HEK293 (cell line): ENCODE measurements at regions not wholly inside any gene's neighbourhood (a gene's known extent, or its start where the extent isn't known, plus 50 kb on each side); places are given as distances from the start of the nearest gene placed in this dataset.

Source experiments
- CTCF ChIA-PET: fragments of 350-600 bp; formaldehyde crosslinking; extraction: SDS; loops from one replicate; lab custom pipeline; 2021; ENCODE audit warnings: antibody characterized with exemption; lab: Yijun Ruan, JAX
- POLR2A ChIA-PET: fragments of 300-600 bp; formaldehyde crosslinking; extraction: SDS; loops from one replicate; lab custom pipeline; 2020; ENCODE audit warnings: antibody characterized with exemption, inconsistent platforms; lab: Yijun Ruan, JAX
- H3K27ac ChIP-seq: fragments of 200-500 bp; sonication (Bioruptor generic); 2 replicates; pipeline ENCODE4 v1.5.1; 2014; ENCODE audit warnings: low read depth, low read length, control low read depth, inconsistent platforms; ENCODE audit errors: extremely low read depth
- H3K36me3 ChIP-seq, 2 experiments: fragments of 200-500 bp in 1 of 2; sonication (Bioruptor generic) in 1 of 2; 1 replicate in 1 of 2; 2 replicates in 1 of 2; pipeline ENCODE4 v1.5.1; 2014 to 2017; ENCODE audit warnings: inconsistent platforms in 2 of 2, low read length in 2 of 2; ENCODE audit not compliant: control insufficient read depth in 2 of 2, insufficient read depth in 1 of 2
- H3K4me1 ChIP-seq: fragments of 200-500 bp; sonication (Bioruptor generic); 2 replicates; pipeline ENCODE4 v1.5.1; 2014; ENCODE audit warnings: mild to moderate bottlenecking, low read length, inconsistent platforms; ENCODE audit not compliant: control insufficient read depth, insufficient read depth
- H3K4me3 ChIP-seq: 2 replicates; pipeline ENCODE4 v1.5.1; 2011; ENCODE audit warnings: low read depth, mild to moderate bottlenecking, control low read depth, low read length, moderate library complexity
- H3K9me3 ChIP-seq: fragments of 200-500 bp; sonication (Bioruptor generic); 2 replicates; pipeline ENCODE4 v1.5.1; 2014; ENCODE audit warnings: low read depth, low read length, inconsistent platforms; ENCODE audit not compliant: control insufficient read depth, insufficient read depth
- GLIS1 ChIP-seq: fragments of 450-650 bp; formaldehyde crosslinking; IDR thresholded peaks from 2 replicates; pipeline ENCODE4 v1.5.1; 2016; ENCODE audit warnings: missing biosample characterization, missing genetic modification characterization
- MZF1 ChIP-seq: fragments of 450-650 bp; formaldehyde crosslinking; IDR thresholded peaks from 2 replicates; pipeline ENCODE4 v1.5.1; 2017; ENCODE audit warnings: missing biosample characterization, missing genetic modification characterization, borderline replicate concordance
- ZBTB1 ChIP-seq: fragments of 450-650 bp; formaldehyde crosslinking; IDR thresholded peaks from 2 replicates; pipeline ENCODE4 v1.5.1; 2016; ENCODE audit warnings: missing biosample characterization, missing genetic modification characterization
- ZNF133 ChIP-seq: fragments of 450-650 bp; formaldehyde crosslinking; IDR thresholded peaks from 2 replicates; pipeline ENCODE4 v1.5.1; 2016; ENCODE audit warnings: missing biosample characterization, missing genetic modification characterization
- ZNF202 ChIP-seq: fragments of 450-650 bp; formaldehyde crosslinking; IDR thresholded peaks from 2 replicates; pipeline ENCODE4 v1.5.1; 2016; ENCODE audit warnings: missing biosample characterization, missing genetic modification characterization, borderline replicate concordance
- ZNF211 ChIP-seq: fragments of 450-650 bp; formaldehyde crosslinking; IDR thresholded peaks from 2 replicates; pipeline ENCODE4 v1.5.1; 2016; ENCODE audit warnings: low read depth, missing biosample characterization, missing genetic modification characterization
- ZNF214 ChIP-seq: fragments of 450-650 bp; formaldehyde crosslinking; IDR thresholded peaks from 2 replicates; pipeline ENCODE4 v1.5.1; 2017; ENCODE audit warnings: missing biosample characterization, mild to moderate bottlenecking, missing genetic modification characterization, borderline replicate concordance
- ZNF274 ChIP-seq, 2 experiments: fragments of 200-500 bp in 1 of 2; fragments of 450-650 bp in 1 of 2; sonication (Bioruptor generic) in 1 of 2; formaldehyde crosslinking in 1 of 2; IDR thresholded peaks; 2 replicates each; pipeline versions ENCODE4 v1.5.1 to v1.6.1; 2014 to 2016; ENCODE audit warnings: borderline replicate concordance in 1 of 2, inconsistent platforms in 1 of 2, low read length in 1 of 2, missing biosample characterization in 1 of 2, missing genetic modification characterization in 1 of 2
- ZNF324 ChIP-seq: fragments of 450-650 bp; formaldehyde crosslinking; IDR thresholded peaks from 2 replicates; pipeline ENCODE4 v1.5.1; 2016; ENCODE audit warnings: missing biosample characterization, missing genetic modification characterization
- ZNF335 ChIP-seq: fragments of 450-650 bp; formaldehyde crosslinking; conservative IDR thresholded peaks from 2 replicates; pipeline ENCODE4 v1.5.1; 2016; ENCODE audit warnings: missing biosample characterization, missing genetic modification characterization
- ZNF530 ChIP-seq: fragments of 450-650 bp; formaldehyde crosslinking; IDR thresholded peaks from 2 replicates; pipeline ENCODE4 v1.5.1; 2016; ENCODE audit warnings: low read depth, missing biosample characterization, missing genetic modification characterization
- ZNF701 ChIP-seq: fragments of 450-650 bp; formaldehyde crosslinking; IDR thresholded peaks from 2 replicates; pipeline ENCODE4 v1.5.1; 2016; ENCODE audit warnings: missing biosample characterization, missing genetic modification characterization
- TF ChIP-seq, protein P1 (sequence below): fragments of 450-650 bp; formaldehyde crosslinking; IDR thresholded peaks from 2 replicates; pipeline ENCODE4 v1.5.1; 2017; ENCODE audit warnings: missing biosample characterization, missing genetic modification characterization
- TF ChIP-seq, protein P2 (sequence below): fragments of 450-650 bp; formaldehyde crosslinking; IDR thresholded peaks from 2 replicates; pipeline ENCODE4 v1.5.1; 2017; ENCODE audit warnings: missing biosample characterization, mild to moderate bottlenecking, missing genetic modification characterization, moderate library complexity
- TF ChIP-seq, protein P3 (sequence below): fragments of 450-650 bp; formaldehyde crosslinking; IDR thresholded peaks from 2 replicates; pipeline ENCODE4 v1.5.1; 2016; ENCODE audit warnings: missing biosample characterization, missing genetic modification characterization
- TF ChIP-seq, protein P4 (sequence below): fragments of 450-650 bp; formaldehyde crosslinking; conservative IDR thresholded peaks from 2 replicates; pipeline ENCODE4 v1.5.1; 2016; ENCODE audit warnings: low read depth, missing biosample characterization, missing genetic modification characterization

DNA sequence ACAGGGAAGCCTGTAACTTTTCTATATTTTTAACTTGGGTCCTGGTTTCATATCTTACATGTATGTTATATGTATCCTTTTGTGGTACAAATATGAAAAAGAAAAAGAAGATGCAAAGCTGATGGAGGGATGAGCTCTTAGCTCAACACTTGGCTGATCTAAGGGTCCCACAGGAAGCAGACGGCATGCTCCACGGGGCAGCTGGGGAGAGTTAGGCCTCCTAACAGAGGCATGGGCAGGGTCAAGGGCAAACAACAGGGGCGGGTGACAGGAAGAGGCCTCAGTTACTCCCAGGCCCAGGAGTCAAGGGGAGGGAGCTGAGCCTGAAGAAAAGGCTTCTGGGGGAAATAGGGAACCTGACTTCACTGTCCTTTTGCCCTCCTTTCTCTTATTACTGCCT, 287.2 kb downstream of the ZSWIM6 start (continued):
- TF ChIP-seq, protein P1, sequence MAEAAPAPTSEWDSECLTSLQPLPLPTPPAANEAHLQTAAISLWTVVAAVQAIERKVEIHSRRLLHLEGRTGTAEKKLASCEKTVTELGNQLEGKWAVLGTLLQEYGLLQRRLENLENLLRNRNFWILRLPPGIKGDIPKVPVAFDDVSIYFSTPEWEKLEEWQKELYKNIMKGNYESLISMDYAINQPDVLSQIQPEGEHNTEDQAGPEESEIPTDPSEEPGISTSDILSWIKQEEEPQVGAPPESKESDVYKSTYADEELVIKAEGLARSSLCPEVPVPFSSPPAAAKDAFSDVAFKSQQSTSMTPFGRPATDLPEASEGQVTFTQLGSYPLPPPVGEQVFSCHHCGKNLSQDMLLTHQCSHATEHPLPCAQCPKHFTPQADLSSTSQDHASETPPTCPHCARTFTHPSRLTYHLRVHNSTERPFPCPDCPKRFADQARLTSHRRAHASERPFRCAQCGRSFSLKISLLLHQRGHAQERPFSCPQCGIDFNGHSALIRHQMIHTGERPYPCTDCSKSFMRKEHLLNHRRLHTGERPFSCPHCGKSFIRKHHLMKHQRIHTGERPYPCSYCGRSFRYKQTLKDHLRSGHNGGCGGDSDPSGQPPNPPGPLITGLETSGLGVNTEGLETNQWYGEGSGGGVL (tag by site-specific recombination), result no peak
- TF ChIP-seq, all 188 proteins: peak for 0

DNA sequence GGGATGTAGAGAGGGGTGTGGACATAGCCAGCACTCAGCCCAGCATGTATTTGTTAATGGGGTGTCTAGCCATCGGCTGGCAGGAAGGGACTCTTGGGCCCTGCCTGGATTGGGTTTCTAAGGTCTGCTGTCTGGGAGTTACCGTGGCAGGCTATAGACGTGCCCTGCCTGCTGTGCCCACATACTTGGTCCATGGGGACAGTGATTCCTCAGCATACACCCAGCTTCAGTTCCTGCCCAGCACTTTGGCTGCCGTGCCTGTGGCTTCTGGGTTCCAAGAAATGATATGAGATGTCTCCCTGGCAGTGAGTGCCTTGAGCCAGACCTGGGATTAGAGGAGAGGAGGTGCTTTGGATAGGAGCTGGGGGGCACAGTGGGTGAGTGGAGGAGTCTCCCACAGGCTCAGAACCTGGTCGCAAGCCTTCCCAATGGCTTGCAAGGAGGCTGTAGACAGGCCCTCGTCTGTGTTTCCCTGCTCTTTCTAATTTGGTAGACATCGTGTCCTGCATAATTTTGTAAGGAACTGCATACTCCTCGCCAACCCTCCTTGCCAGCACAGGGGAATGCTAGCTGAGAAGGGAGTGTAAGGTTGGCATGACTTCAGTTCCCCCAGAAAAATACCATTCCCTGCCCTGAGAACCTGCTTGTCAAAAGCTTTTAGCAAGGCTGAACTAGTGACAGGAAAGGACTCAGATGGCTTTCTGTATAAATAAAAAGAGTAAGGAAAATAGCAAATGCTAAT, 287.9 kb downstream of the ZSWIM6 start:
- Histone ChIP-seq H3K27ac (no peak overlapping the region), H3K9me3 (no peaks in the 10 kb centered on the region), H3K4me3 (no peak overlapping the region), H3K36me3 (no peaks in the 10 kb centered on the region), H3K4me1 (no peaks in the 10 kb centered on the region)
- CTCF ChIA-PET, result interaction anchor here (1.1 kb wide), 1 partner anchor 14 kb away, joined by 3 read pairs; no protein-coding TSS in a partner anchor
- POLR2A ChIA-PET, result interaction anchor here (1.1 kb wide), 1 partner anchor 288 kb away, joined by 3 read pairs; no protein-coding TSS in a partner anchor
- TF ChIP-seq ZNF274 (IDR thresholded peaks at IDR 0.05; ENCODE audit: low read length) (no peak), ZNF274 (tag by site-specific recombination; IDR thresholded peaks at IDR 0.05; ENCODE audit: borderline replicate concordance) (no peak), MZF1 (tag by site-specific recombination) (no peak), GLIS1 (tag by site-specific recombination) (no peak), ZNF335 (tag by site-specific recombination) (no peak), ZNF202 (tag by site-specific recombination) (no peak), ZNF324 (no peak), ZNF530 (no peak), ZBTB1 (tag by site-specific recombination) (no peak), ZNF211 (tag by site-specific recombination) (no peak)
- TF ChIP-seq, protein P2, sequence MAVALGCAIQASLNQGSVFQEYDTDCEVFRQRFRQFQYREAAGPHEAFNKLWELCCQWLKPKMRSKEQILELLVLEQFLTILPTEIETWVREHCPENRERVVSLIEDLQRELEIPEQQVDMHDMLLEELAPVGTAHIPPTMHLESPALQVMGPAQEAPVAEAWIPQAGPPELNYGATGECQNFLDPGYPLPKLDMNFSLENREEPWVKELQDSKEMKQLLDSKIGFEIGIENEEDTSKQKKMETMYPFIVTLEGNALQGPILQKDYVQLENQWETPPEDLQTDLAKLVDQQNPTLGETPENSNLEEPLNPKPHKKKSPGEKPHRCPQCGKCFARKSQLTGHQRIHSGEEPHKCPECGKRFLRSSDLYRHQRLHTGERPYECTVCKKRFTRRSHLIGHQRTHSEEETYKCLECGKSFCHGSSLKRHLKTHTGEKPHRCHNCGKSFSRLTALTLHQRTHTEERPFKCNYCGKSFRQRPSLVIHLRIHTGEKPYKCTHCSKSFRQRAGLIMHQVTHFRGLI (tag by site-specific recombination), result no peak
- TF ChIP-seq, protein P3, sequence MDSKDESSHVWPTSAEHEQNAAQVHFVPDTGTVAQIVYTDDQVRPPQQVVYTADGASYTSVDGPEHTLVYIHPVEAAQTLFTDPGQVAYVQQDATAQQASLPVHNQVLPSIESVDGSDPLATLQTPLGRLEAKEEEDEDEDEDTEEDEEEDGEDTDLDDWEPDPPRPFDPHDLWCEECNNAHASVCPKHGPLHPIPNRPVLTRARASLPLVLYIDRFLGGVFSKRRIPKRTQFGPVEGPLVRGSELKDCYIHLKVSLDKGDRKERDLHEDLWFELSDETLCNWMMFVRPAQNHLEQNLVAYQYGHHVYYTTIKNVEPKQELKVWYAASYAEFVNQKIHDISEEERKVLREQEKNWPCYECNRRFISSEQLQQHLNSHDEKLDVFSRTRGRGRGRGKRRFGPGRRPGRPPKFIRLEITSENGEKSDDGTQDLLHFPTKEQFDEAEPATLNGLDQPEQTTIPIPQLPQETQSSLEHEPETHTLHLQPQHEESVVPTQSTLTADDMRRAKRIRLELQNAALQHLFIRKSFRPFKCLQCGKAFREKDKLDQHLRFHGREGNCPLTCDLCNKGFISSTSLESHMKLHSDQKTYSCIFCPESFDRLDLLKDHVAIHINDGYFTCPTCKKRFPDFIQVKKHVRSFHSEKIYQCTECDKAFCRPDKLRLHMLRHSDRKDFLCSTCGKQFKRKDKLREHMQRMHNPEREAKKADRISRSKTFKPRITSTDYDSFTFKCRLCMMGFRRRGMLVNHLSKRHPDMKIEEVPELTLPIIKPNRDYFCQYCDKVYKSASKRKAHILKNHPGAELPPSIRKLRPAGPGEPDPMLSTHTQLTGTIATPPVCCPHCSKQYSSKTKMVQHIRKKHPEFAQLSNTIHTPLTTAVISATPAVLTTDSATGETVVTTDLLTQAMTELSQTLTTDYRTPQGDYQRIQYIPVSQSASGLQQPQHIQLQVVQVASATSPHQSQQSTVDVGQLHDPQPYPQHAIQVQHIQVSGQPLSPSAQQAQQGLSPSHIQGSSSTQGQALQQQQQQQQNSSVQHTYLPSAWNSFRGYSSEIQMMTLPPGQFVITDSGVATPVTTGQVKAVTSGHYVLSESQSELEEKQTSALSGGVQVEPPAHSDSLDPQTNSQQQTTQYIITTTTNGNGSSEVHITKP (tag by site-specific recombination), result no peak

DNA sequence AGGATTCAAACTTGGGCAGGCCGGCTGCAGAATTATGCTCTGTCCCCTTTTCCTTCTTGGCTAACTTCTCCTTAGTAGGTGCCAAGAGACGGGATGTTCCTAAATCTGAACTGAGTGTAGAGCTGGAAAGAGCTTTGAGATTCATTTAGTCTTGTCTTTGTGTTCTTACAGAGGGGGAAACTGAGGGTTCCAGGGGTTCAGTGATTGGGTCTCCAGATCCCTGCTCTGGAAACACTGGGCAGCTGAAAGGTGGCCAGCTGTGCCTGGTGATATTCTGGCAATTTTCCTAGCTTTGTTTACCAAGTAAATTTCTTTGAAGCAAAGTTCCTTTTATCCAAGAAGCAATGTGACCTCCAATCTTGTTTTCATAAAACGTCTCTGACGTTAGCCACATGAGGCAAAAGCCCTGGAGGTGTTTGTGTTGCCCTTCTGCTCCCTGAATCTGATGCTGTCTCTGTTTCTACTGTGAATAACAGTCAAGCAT, 288.7 kb downstream of the ZSWIM6 start:
- Histone ChIP-seq H3K4me1 (no peaks in the 10 kb centered on the region), H3K4me3 (no peak overlapping the region), H3K27ac (no peak overlapping the region), H3K36me3 (no peaks in the 10 kb centered on the region), H3K9me3 (no peaks in the 10 kb centered on the region)
- POLR2A ChIA-PET, result interaction anchor here (1.1 kb wide), 1 partner anchor 289 kb away, joined by 3 read pairs; no protein-coding TSS in a partner anchor
- TF ChIP-seq ZNF214 (tag by site-specific recombination), result no peak
- TF ChIP-seq ZNF335 (tag by site-specific recombination), result no peak
- no peak for TF ChIP-seq ZNF701
- TF ChIP-seq ZNF133 (tag by site-specific recombination), result no peak
- TF ChIP-seq, protein P4, sequence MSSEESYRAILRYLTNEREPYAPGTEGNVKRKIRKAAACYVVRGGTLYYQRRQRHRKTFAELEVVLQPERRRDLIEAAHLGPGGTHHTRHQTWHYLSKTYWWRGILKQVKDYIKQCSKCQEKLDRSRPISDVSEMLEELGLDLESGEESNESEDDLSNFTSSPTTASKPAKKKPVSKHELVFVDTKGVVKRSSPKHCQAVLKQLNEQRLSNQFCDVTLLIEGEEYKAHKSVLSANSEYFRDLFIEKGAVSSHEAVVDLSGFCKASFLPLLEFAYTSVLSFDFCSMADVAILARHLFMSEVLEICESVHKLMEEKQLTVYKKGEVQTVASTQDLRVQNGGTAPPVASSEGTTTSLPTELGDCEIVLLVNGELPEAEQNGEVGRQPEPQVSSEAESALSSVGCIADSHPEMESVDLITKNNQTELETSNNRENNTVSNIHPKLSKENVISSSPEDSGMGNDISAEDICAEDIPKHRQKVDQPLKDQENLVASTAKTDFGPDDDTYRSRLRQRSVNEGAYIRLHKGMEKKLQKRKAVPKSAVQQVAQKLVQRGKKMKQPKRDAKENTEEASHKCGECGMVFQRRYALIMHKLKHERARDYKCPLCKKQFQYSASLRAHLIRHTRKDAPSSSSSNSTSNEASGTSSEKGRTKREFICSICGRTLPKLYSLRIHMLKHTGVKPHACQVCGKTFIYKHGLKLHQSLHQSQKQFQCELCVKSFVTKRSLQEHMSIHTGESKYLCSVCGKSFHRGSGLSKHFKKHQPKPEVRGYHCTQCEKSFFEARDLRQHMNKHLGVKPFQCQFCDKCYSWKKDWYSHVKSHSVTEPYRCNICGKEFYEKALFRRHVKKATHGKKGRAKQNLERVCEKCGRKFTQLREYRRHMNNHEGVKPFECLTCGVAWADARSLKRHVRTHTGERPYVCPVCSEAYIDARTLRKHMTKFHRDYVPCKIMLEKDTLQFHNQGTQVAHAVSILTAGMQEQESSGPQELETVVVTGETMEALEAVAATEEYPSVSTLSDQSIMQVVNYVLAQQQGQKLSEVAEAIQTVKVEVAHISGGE (tag by site-specific recombination), result no peak
- CTCF ChIA-PET, result interaction anchor here (0.6 to 1.1 kb wide), 2 partner anchors 14 to 486 kb away, joined by 3 to 8 read pairs; no protein-coding TSS in a partner anchor
